OCI-LY1 (cell line): ENCODE measurements at regions not wholly inside any gene's neighbourhood (a gene's known extent, or its start where the extent isn't known, plus 50 kb on each side); places are given as distances from the start of the nearest gene placed in this dataset.

ENCODE experiments used
- EZH2 ChIP-seq: fragments of 200-600 bp; sonication (generic), shearing (Covaris generic); IDR thresholded peaks from 2 replicates; pipeline ENCODE4 v1.8.0; 2017; ENCODE audit warnings: borderline replicate concordance, mixed run types, mild to moderate bottlenecking, antibody characterized with exemption, low read length, moderate library complexity, mixed read lengths
- TF ChIP-seq, protein P1 (sequence below): fragments of 200-600 bp; sonication (generic), shearing (Covaris generic); IDR thresholded peaks from 2 replicates; pipeline ENCODE4 v1.5.1; 2017; ENCODE audit warnings: mild to moderate bottlenecking, antibody characterized with exemption, low read length, moderate library complexity, mixed read lengths

GRCh38 chr7:94149789-94150545 lies 145.8 kb upstream of the BET1 start:
- TF ChIP-seq, protein P1, sequence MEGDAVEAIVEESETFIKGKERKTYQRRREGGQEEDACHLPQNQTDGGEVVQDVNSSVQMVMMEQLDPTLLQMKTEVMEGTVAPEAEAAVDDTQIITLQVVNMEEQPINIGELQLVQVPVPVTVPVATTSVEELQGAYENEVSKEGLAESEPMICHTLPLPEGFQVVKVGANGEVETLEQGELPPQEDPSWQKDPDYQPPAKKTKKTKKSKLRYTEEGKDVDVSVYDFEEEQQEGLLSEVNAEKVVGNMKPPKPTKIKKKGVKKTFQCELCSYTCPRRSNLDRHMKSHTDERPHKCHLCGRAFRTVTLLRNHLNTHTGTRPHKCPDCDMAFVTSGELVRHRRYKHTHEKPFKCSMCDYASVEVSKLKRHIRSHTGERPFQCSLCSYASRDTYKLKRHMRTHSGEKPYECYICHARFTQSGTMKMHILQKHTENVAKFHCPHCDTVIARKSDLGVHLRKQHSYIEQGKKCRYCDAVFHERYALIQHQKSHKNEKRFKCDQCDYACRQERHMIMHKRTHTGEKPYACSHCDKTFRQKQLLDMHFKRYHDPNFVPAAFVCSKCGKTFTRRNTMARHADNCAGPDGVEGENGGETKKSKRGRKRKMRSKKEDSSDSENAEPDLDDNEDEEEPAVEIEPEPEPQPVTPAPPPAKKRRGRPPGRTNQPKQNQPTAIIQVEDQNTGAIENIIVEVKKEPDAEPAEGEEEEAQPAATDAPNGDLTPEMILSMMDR: no peak
- TF ChIP-seq EZH2: no peak
